NCI-H1105 (cell line): ENCODE measurements at regions not wholly inside any gene's neighbourhood (a gene's known extent, or its start where the extent isn't known, plus 50 kb on each side); places are given as distances from the start of the nearest gene placed in this dataset.
"Not testable (repeated sequence)": the region's sequence is repeated elsewhere in the genome, so short reads cannot be mapped to it uniquely, and the experiment has no call there.

Source experiments
- DNase-seq: peaks from one replicate; lab custom pipeline; 2025; lab: John Stamatoyannopoulos, UW

- peak; percentile 71 for DNase-seq
Observed at GRCh38 chr7:24052572-24053260, 231.3 kb upstream of the NPY start.

DNA sequence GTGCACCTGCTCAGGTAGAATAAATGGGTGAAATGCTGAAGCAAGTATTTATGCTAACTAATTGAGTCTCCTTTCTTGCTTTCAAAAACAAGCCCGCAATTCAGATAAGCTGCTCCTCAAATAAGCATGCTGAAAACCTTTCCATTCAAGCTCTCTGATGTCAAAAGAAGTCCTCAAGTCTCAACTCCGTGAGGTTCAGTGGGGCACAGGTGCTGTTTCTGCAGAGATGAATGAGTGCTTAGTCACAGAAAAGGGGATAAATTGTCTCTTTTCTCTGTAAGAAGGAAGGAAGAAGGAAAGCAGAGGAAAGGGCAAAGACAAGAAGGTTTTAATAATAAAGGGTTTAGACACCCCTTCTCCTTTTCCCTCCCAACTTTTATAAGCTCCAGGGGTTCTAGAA is 229.8 kb upstream of the NPY start:
- DNase-seq: peak; percentile 12

GRCh38 chr7:24057243-24057642 is 226.7 kb upstream of the NPY start:
- no peak for DNase-seq

DNA sequence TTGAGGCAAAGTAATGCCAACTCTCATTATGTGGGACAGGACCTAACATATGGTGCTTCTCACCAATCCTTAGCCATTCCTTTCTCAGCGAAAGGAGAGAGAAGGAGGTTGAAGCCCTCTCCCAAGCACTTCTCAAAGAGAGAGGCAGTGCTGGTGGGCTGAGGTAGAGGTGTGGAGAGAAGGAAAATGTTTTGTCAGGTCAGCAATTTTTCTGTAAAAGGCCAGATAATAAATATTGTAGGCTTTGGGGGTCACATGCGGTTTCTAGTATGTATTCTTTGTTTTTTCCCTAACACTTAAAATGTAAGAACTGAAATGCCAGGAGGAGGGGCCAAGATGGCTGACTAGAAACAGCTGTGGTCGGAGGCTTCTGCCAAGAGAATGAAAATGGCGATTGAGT is 225.0 kb upstream of the NPY start:
- no peak for DNase-seq

DNA sequence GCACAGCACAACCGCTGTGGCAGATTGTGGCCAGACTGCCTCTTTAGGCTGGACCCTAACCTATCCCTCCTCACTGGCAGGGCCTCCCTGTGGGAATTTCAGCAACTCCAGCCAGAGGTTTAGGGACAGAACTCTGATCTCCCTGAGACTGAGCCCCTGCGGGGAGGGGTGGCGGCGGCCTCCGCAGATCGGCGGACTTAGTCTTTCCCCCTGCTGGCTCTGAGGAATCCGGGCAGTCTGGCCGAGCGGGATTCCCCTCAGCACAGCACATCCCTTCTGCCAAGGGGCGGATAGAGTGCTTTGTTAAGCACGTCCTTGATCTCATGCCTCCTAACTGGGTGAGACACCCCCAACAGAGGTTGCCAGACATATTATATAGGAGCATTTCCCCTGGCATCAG is 224.2 kb upstream of the NPY start:
- no peak for DNase-seq

DNA sequence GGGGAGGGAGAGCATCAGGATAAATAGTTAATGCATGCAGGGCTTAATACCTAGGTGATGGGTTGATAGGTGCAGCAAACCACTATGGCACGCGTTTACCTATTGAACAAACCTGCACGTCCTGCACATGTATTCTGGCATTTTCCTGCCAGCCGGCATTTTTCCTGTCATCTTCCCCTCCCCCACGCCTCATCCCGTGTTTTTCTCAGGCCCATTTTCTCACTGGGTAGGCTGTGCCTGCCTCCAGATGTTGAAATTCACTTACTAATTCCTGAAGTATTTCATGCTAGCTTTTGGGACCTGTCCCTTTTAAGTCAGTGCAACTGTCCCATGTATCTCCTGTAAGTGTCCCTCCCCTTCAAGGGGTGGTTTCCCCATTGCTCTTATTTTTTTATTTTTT is 220.3 kb upstream of the NPY start:
- DNase-seq: no peak

GRCh38 chr7:24069751-24070150 is 214.2 kb upstream of the NPY start:
- DNase-seq: no peak

GRCh38 chr7:24073651-24074420 is 210.2 kb upstream of the NPY start:
- DNase-seq: no peak

DNA sequence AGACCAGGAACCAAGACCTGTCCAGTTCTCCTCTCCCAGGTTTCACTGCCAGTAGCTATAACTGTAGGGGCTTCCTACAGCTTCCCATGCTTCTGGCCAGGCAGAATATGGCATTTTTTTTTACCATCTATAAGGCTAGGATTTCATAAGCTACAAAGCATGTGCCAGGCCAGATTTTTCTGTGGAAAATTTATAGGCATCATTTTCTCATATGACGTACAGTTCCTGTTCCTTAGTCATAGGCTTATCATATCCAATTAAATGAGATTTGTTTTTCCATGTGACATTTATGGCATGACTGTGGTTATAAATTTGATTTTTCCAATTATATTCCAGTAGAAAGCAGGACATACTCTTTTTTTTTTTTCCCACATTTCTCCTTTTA is 208.6 kb upstream of the NPY start:
- no peak for DNase-seq

- DNase-seq: no peak
Observed at GRCh38 chr7:24082826-24083225, 201.2 kb upstream of the NPY start.

DNA sequence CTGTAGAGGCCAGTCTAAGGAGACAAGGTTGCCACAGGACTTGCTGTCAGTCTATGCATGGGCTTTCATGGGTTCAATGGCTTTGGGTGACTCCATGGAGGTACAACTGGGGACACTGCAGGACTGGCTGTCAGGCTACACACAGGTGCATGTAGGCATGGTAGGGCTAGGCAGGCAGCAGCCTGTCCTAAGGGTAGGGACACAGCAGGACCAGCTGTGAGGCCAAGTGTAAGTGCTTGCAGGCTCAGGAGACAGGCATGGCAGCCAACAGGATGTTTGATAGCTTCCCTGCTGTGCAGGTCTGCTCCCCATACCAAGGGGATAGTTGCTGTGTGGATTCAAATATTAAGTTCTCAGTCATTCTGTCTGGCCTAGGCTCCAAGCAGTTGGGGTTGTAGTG is 181.0 kb upstream of the NPY start:
- no peak for DNase-seq

GRCh38 chr7:24108906-24109376 is 175.0 kb upstream of the NPY start:
- DNase-seq: no peak

DNA sequence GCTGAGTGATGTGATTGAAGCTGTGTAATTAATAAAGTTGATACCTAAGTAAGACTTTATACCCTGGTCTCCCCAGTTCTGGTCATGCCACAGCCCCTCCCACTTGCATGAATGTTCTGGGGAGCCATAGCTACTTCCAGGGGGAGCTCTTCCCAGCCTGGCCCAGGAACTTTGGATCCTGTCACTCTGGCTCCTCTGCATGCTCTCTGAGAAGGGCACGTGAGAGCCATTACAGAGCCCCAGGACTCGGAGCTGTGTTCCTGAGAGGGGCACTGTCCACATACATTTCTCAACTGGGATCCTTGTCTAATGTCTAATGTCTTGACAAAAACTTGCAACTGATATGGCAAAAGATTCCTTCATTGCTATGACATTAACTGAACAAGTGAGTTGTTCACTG is 173.9 kb upstream of the NPY start:
- DNase-seq: no peak

DNA sequence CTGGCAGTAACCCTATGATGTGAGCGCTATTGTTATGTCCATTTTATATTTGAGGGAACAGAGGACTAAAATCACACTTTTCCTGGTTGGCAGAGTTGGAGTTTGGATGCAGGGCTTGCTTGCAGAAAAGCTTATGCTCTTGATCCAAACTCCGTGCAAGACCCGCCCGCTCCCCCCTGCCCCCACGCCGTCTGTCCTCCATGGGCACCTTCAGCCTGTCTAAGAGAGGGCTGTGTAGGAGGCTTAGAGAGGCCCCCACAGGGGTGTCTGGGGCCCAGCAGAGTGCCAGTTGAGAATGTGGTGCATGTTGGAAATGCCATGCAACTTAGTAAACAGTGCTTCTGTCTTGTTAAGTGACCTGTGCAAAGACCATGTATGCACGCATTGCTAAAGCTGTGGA is 170.5 kb upstream of the NPY start:
- no peak for DNase-seq

DNA sequence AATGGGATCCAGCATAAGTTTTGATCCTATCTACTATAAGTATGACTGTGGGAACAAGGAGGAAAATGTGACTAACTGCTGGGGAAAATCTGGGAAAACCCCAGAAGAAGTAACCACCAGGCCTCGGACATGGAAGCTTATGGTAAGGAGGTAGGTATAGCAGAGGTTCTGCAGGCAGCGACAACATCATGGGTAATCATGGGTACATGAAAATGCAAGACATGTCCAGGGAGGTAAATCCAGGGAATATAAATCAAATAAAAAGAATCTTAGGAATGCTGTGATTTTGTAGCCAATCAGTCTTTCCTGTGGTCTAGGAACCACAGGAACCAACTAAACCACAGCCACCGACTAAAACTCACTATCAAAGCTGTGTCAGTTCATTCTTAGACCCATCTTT is 168.3 kb upstream of the NPY start:
- DNase-seq: no peak

GRCh38 chr7:24117903-24118499 is 166.0 kb upstream of the NPY start:
- DNase-seq: not testable (repeated sequence)

- peak; percentile 16 for DNase-seq
Observed at GRCh38 chr7:24119852-24120251, 164.1 kb upstream of the NPY start.

DNA sequence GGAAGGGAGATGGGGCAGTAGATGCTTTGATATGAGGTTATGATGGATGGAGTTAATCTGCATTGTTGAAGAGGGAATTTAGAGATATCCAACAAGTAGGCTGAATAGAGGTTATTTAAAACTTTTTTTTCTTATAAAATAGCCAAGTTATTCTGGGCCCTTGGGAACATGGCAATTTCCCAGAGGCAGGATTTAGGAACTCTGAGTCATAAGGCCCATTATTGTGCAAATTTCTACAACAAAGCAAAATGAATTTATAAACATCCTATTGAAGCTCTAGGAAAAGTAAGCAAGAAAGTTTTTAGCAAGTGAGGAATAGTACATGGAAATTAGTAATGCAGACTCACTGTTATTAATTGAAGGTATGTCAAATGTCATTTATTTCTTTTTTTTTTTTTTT is 160.9 kb upstream of the NPY start:
- no peak for DNase-seq

GRCh38 chr7:24125765-24126164 is 158.2 kb upstream of the NPY start:
- DNase-seq: no peak

DNA sequence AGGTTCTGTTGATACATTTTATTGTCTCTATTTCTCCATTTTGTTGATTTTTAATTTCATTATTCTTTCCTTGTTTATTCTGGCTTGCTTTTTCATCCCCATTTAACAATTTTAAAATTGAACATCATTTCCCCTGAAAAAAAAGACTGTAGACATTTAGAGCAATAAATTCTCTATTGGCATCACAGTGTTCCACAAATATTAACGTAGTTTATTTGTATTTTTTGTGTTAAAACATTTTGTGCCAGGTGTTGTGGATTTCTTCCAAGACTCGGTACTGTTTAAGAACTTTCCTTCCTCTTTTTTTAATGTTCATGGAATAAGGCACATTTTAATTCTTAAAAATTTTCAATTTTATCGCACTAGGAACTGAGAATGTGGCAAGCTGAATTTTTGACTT is 156.1 kb upstream of the NPY start:
- DNase-seq: no peak

GRCh38 chr7:24129597-24129996 is 154.4 kb upstream of the NPY start:
- DNase-seq: no peak

DNA sequence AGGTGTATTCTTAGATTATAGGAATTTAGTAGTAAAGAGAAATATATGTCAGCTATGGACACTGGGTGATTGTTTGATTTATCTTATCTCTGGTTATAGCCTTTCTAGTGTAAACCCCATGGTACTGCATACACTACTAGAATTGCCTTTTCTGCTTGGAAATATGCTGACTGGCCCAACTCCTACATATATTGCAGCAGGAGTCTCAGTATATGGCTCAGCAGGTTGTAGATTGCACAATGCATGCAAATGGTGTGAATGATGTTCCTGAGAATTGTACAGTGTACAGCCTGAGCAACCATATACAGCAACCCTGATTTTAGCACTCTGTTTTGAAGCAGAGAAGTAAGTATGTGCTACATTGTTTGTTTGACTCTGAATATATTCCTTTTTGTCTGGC is 153.4 kb upstream of the NPY start:
- DNase-seq: no peak

DNA sequence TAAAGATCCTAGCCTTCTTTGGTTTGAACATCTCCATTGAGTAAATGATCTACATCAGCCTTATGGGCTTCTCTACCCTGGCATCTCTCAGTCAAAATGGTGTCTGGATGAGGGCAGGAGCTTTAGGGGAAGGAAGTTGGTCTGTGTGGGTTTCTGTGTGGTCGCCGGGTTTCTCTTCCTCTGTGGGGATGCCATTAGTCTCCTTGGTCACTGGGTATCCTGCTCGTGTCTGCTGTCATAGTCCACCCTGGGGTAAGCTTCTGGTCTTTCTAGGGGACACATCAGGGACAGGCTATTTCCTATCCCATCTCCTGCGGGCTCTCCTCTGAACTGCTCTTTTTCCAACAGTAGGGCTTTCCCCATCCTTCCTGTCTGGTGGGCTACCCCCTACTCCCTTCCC is 150.3 kb upstream of the NPY start:
- no peak for DNase-seq
